ENCODE measurements at regions not wholly inside any gene's neighbourhood (a gene's known extent, or its start where the extent isn't known, plus 50 kb on each side); places are given as distances from the start of the nearest gene placed in this dataset.

- Mint-ChIP-seq H3K9me3 (no peaks in the 10 kb centered on the region), H3K27ac (peak overlapping the region in 3 of 6 donors; percentile 2 to 72 (median 47)), H3K36me3 (peaks cover 7 to 18% of the 10 kb centered on the region in 2 donors), H3K27me3 (no peaks in the 10 kb centered on the region), H3K4me3 (no peak overlapping the region), H3K4me1 (peaks cover 18 to 27% (median 24%) of the 10 kb centered on the region in 3 donors)
- DNase-seq (no peak), ATAC-seq (ENCODE audit: low read depth in 2 of 2) (no peak)
These were observed 362.4 kb downstream of the UTRN start for GRCh38 chr6:144647406-144647964.

- ATAC-seq (ENCODE audit: low read depth in 2 of 2): no peak
- Mint-ChIP-seq H3K36me3 (peaks cover 7 to 18% of the 10 kb centered on the region in 2 donors), H3K9me3 (no peaks in the 10 kb centered on the region), H3K4me3 (no peak overlapping the region), H3K27me3 (no peaks in the 10 kb centered on the region), H3K27ac (peak overlapping the region in 3 of 6 donors; percentile 37 to 72 (median 63)), H3K4me1 (peaks cover 22 to 29% (median 27%) of the 10 kb centered on the region in 3 donors)
- DNase-seq: no peak
These were observed 363.0 kb downstream of the UTRN start for GRCh38 chr6:144647971-144648651.

DNA sequence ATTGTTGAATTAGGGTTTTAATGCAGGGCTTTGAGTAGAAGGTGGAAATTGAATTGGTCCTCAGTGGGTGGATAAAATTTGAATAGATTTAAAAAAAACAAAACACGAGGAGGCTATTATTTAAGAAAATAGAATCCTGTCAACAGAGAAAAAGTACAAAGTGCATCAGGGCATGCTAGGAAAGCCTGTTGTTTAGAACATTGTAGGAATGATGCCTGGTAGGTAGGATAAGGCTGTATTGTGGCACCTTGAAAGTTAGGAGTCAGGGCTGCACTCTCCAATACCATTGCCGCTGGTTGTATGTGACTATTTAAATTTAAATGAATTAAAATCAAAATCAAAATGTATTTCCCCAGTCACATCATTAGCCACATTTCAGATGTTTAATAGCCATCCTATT lies 363.9 kb downstream of the UTRN start:
- DNase-seq: no peak
- H3K36me3 Mint-ChIP-seq: peaks cover 7 to 18% of the 10 kb centered on the region in 2 donors
- no peaks in the 10 kb centered on the region for H3K27me3 Mint-ChIP-seq
- no peaks in the 10 kb centered on the region for H3K9me3 Mint-ChIP-seq
- H3K27ac Mint-ChIP-seq: peak overlapping the region in 1 of 6 donors; percentile 14
- peaks cover 30 to 39% (median 32%) of the 10 kb centered on the region in 3 donors for H3K4me1 Mint-ChIP-seq
- H3K4me3 Mint-ChIP-seq: no peak overlapping the region
- no peak for ATAC-seq (ENCODE audit: low read depth in 2 of 2)

DNA sequence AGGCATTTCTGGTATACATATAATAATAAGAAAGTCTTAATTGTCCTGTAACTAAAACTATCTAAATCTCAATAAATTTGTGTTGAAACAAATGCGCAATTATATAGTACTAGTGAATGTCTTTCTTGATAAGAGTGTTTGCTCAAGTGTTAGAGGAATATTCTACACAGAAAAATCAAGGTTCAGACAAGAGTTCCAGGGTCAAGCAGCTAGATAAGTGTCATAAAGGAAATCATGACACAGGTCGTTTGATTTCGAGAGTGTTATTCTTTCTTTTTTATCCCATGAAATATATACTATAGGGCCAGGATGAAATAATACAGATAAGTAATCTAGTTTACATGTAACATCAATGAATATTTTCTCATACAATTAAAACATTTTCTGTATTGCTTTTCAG lies 366.1 kb downstream of the UTRN start:
- H3K36me3 Mint-ChIP-seq: peaks cover 7 to 18% of the 10 kb centered on the region in 2 donors
- no peak for DNase-seq
- H3K4me3 Mint-ChIP-seq: no peak overlapping the region
- no peak for ATAC-seq (ENCODE audit: low read depth in 2 of 2)
- H3K27ac Mint-ChIP-seq: peak overlapping the region in 3 of 6 donors; percentile 35 to 80 (median 47)
- no peaks in the 10 kb centered on the region for H3K27me3 Mint-ChIP-seq
- peaks cover 36 to 53% (median 46%) of the 10 kb centered on the region in 3 donors for H3K4me1 Mint-ChIP-seq
- H3K9me3 Mint-ChIP-seq: no peaks in the 10 kb centered on the region

DNA sequence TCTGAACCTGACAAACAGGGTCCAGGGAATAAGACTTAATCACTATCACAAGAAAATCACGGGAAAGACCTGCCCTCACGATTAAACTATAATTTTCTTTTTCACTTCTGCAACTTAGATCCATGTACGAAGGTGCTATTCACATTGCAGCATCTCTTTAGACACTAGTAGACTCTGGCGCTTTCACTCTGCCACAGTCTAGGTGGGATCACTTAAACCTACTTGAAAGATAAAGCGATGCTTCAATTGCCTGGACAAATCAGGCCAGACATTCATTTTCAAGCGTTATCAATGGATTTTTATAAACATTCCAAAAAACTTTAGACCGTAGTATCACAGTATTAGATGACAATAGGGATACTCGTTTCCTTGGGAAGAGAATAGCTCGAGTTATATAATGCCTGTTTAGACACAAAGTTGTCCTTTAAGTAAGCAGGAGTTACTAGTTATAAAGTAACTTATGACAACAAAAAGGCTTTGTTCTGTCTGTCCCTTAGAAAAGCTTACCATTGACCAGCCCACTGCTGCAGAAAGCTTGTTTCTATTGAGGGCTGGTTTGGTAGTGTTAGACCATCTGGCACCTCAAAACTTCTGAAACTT lies 367.3 kb downstream of the UTRN start:
- DNase-seq (no peak), ATAC-seq (ENCODE audit: low read depth in 2 of 2) (no peak)
- H3K4me3 Mint-ChIP-seq: no peak overlapping the region
- H3K27ac Mint-ChIP-seq: peak overlapping the region in 5 of 6 donors; percentile 27 to 85 (median 66)
- H3K9me3 Mint-ChIP-seq: no peaks in the 10 kb centered on the region
- peaks cover 39 to 58% (median 50%) of the 10 kb centered on the region in 3 donors for H3K4me1 Mint-ChIP-seq
- no peaks in the 10 kb centered on the region for H3K27me3 Mint-ChIP-seq
- peaks cover 7 to 18% of the 10 kb centered on the region in 2 donors for H3K36me3 Mint-ChIP-seq

DNA sequence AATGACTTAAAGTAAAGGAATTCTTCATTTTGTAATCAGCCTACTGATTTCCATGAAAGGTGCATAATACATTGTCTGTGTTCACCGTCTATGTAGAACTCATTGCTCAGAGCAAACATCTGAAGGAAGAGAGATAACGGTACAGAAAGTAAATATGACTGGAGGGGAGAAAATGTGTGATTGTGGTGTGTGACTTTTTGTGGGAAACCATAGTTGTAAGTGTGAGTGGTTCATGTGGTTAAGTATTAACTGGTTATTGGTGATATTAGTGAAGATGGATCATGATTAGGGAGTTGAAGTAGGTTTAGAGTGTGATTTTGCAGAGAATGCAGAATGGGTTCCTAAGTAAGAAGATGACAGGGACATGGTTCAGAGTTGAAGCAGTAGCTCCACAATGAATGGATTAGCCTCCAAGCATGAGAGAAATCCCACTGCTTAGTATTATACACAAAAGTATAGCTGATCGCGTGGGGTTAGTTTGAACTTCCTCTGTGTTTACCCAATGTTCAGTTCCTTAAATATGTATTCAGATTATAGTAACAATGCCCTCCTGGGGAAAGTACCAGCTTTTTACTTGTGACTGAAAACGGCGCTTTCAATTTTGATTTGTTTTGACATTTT lies 368.9 kb downstream of the UTRN start:
- Mint-ChIP-seq H3K4me1 (peaks cover 43 to 64% (median 49%) of the 10 kb centered on the region in 3 donors), H3K27ac (peak overlapping the region; percentile 30 to 96 (median 62)), H3K27me3 (no peaks in the 10 kb centered on the region), H3K4me3 (peak overlapping the region; percentile 30 to 82 (median 72)), H3K36me3 (peaks cover 7 to 13% of the 10 kb centered on the region in 2 donors), H3K9me3 (no peaks in the 10 kb centered on the region)
- peak; percentile 51 for DNase-seq
- peak; percentile 96 to 97 for ATAC-seq (ENCODE audit: low read depth in 2 of 2)

GRCh38 chr6:144654506-144654905 lies 369.4 kb downstream of the UTRN start:
- ATAC-seq (ENCODE audit: low read depth in 2 of 2) (peak; percentile 11 to 13), DNase-seq (no peak)
- Mint-ChIP-seq H3K27me3 (no peaks in the 10 kb centered on the region), H3K9me3 (no peaks in the 10 kb centered on the region), H3K27ac (peak overlapping the region; percentile 30 to 96 (median 60)), H3K4me3 (peak overlapping the region; percentile 30 to 82 (median 72)), H3K4me1 (peaks cover 49 to 70% (median 54%) of the 10 kb centered on the region in 3 donors), H3K36me3 (peaks cover 3 to 8% of the 10 kb centered on the region in 2 donors)

GRCh38 chr6:144655376-144655775 lies 370.2 kb downstream of the UTRN start:
- H3K4me3 Mint-ChIP-seq: peak overlapping the region in 5 of 8 donors; percentile 10 to 68 (median 35)
- peak overlapping the region; percentile 49 to 88 (median 74) for H3K27ac Mint-ChIP-seq
- no peaks in the 10 kb centered on the region for H3K36me3 Mint-ChIP-seq
- H3K9me3 Mint-ChIP-seq: no peaks in the 10 kb centered on the region
- no peaks in the 10 kb centered on the region for H3K27me3 Mint-ChIP-seq
- no peak for DNase-seq
- peaks cover 47 to 78% (median 54%) of the 10 kb centered on the region in 3 donors for H3K4me1 Mint-ChIP-seq
- no peak for ATAC-seq (ENCODE audit: low read depth in 2 of 2)

GRCh38 chr6:144657691-144658090 lies 372.6 kb downstream of the UTRN start:
- Mint-ChIP-seq H3K4me3 (peak overlapping the region in 7 of 8 donors; percentile 16 to 87 (median 38)), H3K36me3 (no peaks in the 10 kb centered on the region), H3K4me1 (peaks cover 63 to 86% (median 66%) of the 10 kb centered on the region in 3 donors), H3K27ac (peak overlapping the region; percentile 46 to 91 (median 74)), H3K27me3 (no peaks in the 10 kb centered on the region), H3K9me3 (no peaks in the 10 kb centered on the region)
- no peak for ATAC-seq (ENCODE audit: low read depth in 2 of 2)
- DNase-seq: no peak

GRCh38 chr6:144659202-144660182 lies 374.4 kb downstream of the UTRN start:
- Mint-ChIP-seq H3K36me3 (no peaks in the 10 kb centered on the region), H3K4me3 (peak overlapping the region in 7 of 8 donors; percentile 38 to 85 (median 74)), H3K4me1 (peaks cover 69 to 82% (median 70%) of the 10 kb centered on the region in 3 donors), H3K27ac (peak overlapping the region; percentile 83 to 96 (median 94)), H3K27me3 (no peaks in the 10 kb centered on the region), H3K9me3 (no peaks in the 10 kb centered on the region)
- DNase-seq (peak; percentile 24), ATAC-seq (ENCODE audit: low read depth in 2 of 2) (peak; percentile 50 to 63)

- H3K4me3 Mint-ChIP-seq: peak overlapping the region in 1 of 8 donors; percentile 2
- no peaks in the 10 kb centered on the region for H3K9me3 Mint-ChIP-seq
- ATAC-seq (ENCODE audit: low read depth in 2 of 2) (no peak), DNase-seq (no peak)
- H3K27ac Mint-ChIP-seq: peak overlapping the region in 4 of 6 donors; percentile 24 to 91 (median 76)
- H3K36me3 Mint-ChIP-seq: no peaks in the 10 kb centered on the region
- no peaks in the 10 kb centered on the region for H3K27me3 Mint-ChIP-seq
- H3K4me1 Mint-ChIP-seq: peaks cover 66 to 78% (median 67%) of the 10 kb centered on the region in 3 donors
These were observed 375.5 kb downstream of the UTRN start for GRCh38 chr6:144660561-144661115.

- H3K27me3 Mint-ChIP-seq: no peaks in the 10 kb centered on the region
- no peaks in the 10 kb centered on the region for H3K9me3 Mint-ChIP-seq
- peak overlapping the region in 5 of 6 donors; percentile 29 to 91 (median 69) for H3K27ac Mint-ChIP-seq
- DNase-seq: no peak
- H3K4me1 Mint-ChIP-seq: peaks cover 67 to 79% (median 67%) of the 10 kb centered on the region in 3 donors
- H3K4me3 Mint-ChIP-seq: peak overlapping the region in 2 of 8 donors; percentile 16 to 51
- no peak for ATAC-seq (ENCODE audit: low read depth in 2 of 2)
- H3K36me3 Mint-ChIP-seq: no peaks in the 10 kb centered on the region
These were observed 376.1 kb downstream of the UTRN start for GRCh38 chr6:144661116-144661806.
